22Rv1 (cell line): ENCODE measurements at regions not wholly inside any gene's neighbourhood (a gene's known extent, or its start where the extent isn't known, plus 50 kb on each side); places are given as distances from the start of the nearest gene placed in this dataset.

Experiments used
- H3K27ac ChIP-seq: fragments of 450-650 bp; 2 replicates; pipeline ENCODE4 v1.5.1; 2017
- ZFX ChIP-seq: fragments of 450-650 bp; IDR thresholded peaks from 2 replicates; pipeline ENCODE4 v1.6.1; 2017; ENCODE audit warnings: antibody characterized with exemption, borderline replicate concordance
- TF ChIP-seq, protein P1 (sequence below): fragments of 450-650 bp; IDR thresholded peaks from 2 replicates; pipeline ENCODE4 v1.5.1; 2017; ENCODE audit warnings: mild to moderate bottlenecking

DNA sequence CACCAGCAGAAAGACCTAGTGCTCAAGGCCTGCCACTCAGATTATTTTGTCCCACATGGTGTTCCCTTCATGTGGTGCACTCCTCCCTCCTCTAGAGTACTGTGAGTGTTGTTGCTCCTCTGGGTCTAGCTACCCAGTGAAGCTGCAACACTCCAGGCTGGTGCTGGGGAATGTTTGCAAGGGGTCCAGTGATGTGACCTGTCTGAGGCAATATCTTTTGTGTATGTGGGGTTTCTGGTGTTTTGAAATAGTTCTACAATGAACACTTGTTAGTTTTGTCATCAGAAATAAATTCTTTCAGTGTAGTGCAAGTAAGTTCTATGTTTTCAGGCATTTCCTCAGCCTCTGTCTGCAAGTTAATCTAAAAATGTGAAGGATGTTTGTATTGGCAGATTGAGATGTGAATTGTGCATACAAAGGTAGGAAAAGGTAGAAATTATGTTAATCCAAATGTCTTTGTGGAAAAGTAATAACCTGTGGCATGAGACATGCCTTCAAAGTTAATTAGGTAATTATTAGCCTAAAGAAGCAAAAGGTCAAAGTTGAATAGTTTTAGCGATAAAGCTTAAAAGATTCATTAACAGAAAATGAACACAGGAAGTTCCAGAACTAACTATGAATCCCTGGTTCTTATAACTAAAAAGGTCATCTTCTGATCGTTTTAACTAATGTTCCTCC, 616.8 kb downstream of the LTN1 start:
- H3K27ac ChIP-seq: no peak overlapping the region
- TF ChIP-seq, protein P1, sequence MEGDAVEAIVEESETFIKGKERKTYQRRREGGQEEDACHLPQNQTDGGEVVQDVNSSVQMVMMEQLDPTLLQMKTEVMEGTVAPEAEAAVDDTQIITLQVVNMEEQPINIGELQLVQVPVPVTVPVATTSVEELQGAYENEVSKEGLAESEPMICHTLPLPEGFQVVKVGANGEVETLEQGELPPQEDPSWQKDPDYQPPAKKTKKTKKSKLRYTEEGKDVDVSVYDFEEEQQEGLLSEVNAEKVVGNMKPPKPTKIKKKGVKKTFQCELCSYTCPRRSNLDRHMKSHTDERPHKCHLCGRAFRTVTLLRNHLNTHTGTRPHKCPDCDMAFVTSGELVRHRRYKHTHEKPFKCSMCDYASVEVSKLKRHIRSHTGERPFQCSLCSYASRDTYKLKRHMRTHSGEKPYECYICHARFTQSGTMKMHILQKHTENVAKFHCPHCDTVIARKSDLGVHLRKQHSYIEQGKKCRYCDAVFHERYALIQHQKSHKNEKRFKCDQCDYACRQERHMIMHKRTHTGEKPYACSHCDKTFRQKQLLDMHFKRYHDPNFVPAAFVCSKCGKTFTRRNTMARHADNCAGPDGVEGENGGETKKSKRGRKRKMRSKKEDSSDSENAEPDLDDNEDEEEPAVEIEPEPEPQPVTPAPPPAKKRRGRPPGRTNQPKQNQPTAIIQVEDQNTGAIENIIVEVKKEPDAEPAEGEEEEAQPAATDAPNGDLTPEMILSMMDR: no peak

DNA sequence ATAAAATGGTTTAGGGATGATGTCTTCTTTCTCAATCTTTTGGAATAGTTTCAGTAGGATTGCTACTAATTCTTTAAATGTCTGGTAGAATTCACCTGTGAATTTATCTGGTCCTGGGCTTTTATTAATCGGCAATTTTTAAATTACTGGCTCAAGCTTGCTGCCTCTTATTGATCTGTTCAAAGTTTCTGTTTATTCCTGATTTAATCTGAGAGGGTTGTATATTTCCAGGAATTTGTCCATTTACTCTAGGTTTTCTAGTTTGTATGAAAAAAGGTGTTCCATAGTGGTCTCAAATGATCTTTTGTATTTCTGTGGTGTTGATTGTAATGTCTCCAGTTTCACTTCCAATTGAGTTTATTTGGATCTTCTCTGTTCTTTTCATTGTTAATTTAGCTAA, 617.8 kb downstream of the LTN1 start:
- TF ChIP-seq, protein P1: no peak
- TF ChIP-seq ZFX: no peak
- H3K27ac ChIP-seq: no peak overlapping the region

DNA sequence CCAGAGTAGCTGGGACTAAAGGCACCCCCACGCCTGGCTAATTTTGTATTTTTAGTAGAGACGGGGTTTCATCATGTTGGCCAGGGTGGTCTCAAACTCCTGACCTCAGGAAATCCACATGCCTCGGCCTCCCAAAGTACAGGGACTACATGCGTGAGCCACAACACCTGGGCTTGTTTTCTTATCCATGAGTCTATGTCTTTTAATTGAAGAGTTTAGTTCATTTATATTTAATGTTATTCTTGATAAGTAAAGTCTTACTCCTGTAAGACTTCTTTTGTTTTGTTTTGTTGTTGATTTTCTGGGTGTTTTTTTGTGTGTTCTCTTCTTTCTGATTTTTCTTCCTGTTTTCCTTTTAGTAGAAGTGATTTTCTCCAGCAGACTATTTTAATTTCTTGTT, 621.0 kb downstream of the LTN1 start:
- H3K27ac ChIP-seq: no peak overlapping the region
- TF ChIP-seq, protein P1: no peak
- TF ChIP-seq ZFX: no peak

DNA sequence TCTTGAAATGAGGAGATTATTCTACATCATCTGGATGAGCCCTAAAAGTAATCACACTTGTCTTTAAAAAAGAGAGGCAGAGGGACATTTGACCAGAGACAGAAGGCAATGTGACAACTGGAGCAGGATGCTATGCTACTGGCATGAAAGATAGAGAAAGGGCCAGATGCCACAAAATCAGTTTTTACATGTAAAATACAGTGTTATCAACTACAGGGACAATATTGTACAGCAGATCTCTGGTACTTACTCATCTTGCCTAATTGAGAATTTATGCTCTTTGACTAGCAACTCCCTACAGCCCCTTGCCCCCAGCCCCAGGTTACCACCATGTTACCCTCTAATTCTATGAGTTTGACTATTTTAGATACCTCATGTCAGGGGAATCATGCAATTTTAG, 633.4 kb downstream of the LTN1 start:
- TF ChIP-seq, protein P1: no peak
- TF ChIP-seq ZFX: no peak
- no peak overlapping the region for H3K27ac ChIP-seq

DNA sequence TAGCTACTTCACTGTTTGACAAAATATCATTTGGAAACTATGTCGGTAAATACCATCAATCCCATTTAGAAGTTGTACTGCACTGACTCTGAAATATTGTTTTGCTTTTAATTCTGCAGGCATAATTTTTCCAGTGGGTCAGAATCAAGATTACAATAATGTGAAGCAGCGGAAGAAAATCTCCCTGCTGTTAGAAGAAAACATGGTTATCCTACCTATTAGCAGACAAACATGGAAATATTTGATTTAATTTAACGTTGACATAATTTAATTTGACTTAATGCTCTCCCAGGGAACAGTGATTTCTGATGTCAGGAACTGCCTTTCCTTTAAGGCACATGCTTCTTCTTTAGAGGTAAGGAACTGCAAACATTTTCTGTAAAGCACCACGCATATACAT, 634.0 kb downstream of the LTN1 start:
- no peak for TF ChIP-seq ZFX
- TF ChIP-seq, protein P1: no peak
- no peak overlapping the region for H3K27ac ChIP-seq

DNA sequence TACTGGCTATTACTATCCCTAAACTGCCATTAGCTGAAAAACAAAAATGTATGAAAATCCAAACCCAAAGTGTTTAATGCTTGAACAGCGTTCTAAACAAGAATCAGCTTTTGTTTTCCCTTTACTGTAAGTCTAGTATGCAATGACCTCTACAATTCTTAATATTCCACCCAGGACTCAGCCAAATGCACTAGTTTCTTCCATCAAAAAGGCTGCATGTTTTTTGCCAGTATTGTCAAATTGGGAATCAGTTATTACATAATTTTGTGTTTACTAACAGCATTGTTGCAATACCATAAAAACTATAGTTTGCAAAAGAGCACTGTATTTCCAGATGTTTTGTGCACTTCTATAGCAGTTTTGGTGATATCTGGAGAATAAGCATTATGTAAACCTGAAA, 634.5 kb downstream of the LTN1 start:
- no peak for TF ChIP-seq ZFX
- TF ChIP-seq, protein P1: no peak
- no peak overlapping the region for H3K27ac ChIP-seq

DNA sequence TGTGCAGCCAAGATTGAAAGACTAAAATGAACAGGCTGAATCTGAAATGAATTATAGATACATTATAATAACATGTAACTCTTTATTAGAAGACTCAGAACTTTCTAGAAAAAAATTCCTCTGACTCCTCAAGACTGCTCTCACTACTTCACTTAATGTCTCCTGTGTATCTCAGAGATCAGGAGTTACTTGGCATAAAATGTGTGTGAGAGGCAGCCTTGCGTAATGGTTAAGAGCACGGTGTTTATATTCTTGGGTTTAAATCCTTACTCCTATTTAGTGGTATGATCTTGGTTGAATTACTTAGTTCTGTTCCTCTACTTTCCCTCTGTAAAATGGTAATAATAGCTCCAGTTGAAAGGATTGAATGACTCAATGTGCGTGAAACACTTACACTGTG, 634.9 kb downstream of the LTN1 start:
- no peak overlapping the region for H3K27ac ChIP-seq
- TF ChIP-seq ZFX: no peak
- TF ChIP-seq, protein P1: no peak
